GM19455 (cell line): ENCODE measurements at regions not wholly inside any gene's neighbourhood (a gene's known extent, or its start where the extent isn't known, plus 50 kb on each side); places are given as distances from the start of the nearest gene placed in this dataset.

Experiments
- ATAC-seq: cut with Tn5 transposase; IDR thresholded peaks from one replicate; pipeline ENCODE4 v1.9.1; 2021; ENCODE audit not compliant: unreplicated experiment

- no peak for ATAC-seq
Observed at GRCh38 chr4:146998157-146998556, 52.5 kb upstream of the TTC29 start.

DNA sequence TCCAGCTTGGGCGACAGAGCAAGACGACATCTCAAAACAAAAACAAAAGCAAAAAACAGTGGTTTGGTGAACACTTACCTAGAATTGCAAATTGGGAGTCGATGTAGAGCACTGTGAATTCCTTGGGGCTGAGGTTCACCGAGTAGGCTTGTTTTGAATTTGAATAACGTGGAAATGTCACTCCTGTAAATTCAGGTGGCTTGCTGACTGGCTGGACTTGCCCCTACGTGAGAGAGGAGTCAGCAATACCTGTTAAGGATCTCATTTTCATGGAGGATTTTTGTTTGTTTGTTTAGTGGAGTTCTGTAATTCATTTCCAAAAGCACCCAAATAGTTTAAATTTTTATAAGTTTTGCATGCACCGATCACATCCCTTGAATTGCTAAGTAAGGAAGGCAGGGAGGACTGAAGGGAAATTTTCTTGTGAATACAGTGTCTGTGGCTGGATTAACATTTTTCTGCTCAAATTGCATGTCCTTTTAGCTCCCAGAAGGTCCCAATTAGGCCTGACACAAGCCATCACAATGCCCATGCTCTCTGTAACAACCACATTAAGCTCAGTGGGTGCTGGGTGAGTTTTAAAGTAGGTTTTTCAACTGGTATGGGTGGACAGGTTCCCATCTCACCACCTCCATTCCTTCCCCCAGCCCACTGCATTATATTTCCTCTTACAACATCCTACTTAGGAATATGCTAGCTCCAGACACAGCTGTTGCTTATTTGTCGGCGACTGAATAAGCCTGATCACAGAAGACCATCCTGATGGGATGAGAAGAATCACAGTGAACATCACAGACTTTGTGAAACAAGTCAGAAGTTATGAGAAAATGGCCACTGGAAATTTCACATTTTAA, 58.5 kb upstream of the TTC29 start:
- ATAC-seq, result no peak

GRCh38 chr4:147006229-147006628, 60.6 kb upstream of the TTC29 start:
- ATAC-seq, result no peak

- no peak for ATAC-seq
Observed at GRCh38 chr4:147009875-147010274, 64.2 kb upstream of the TTC29 start.

DNA sequence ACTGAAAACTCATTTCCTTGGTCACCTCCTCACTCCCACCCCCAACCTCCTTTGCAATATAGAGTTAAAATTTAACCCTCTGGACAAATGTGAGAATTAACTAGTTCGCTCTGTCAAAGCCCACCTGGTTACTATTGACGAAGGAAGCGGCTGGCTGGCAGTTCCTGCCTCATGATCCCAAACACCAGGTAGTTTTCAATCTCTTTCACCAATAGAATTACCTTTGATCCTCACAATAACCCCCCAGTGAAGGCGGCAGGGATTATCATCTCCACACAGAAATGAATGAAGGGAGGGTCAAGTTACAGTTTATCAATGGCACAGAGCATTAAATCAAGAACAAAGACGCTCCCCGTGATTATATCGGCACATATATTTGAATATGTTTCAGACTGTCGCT, 65.7 kb upstream of the TTC29 start:
- no peak for ATAC-seq

DNA sequence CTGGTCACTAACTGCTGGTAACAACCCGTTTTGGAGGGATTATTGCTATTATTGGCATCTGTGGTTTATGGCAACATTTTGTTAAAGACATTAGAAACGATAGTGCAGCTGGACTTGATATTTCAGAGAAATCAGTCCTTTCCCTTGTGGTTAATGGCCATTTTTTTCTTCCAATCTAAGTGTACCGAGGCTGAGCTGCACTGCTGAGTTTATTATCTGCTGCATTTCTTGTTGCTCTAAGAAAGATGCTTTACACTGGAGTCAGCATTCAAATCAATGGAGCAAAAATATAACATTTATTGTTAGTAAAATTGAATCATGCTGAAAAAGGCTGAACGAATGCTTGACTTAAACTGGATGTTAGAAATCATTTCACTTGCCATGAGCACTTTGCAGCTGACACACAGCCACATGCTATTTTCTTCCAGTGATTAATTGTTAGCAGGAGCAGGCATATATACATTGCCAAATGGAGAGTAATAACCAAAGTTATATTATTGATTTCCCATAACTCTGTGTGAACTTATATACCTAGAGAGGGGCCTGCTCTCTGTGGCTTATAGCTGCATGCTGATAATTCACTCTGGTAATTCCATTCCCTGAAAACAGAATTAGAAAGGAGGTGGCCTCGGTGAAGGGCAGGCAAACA, 66.5 kb upstream of the TTC29 start:
- no peak for ATAC-seq

DNA sequence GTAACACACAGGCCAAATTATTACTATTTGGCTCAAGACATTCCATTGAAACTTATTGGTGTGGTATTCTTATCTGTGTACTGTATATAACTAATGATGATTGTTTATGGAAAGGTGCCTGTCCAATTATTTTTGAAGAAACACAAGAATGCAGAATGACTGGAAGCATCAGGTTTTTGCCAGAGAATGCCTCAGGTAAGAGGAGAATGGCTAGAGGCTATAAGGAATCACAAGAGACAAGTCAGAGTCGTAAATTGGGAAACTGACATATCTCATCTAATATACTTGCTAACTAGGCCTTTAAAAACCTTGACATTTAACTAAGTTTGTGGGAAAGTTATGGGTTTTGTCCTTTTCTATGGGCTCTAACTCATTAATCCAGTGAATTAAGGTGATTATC, 69.3 kb upstream of the TTC29 start:
- no peak for ATAC-seq

DNA sequence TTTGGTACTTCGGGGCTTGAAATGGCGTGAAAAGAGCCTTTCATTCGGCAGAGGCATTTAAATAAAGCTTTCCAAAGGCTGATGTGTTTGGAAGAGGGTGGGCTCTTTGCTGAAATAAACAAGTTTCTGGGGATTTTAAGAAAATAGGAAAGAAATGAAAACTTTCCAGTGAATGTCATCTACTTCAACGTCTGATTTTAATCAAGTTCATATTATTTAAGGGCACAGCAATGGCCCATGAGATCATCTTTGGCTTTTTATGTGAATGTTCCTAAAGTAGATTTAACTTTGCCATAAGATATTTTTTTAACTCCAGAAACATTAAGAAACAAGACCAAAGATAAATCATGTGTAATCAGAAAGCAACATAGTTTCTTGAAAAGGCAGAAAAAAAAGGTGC, 69.8 kb upstream of the TTC29 start:
- no peak for ATAC-seq

- ATAC-seq, result no peak
Observed at GRCh38 chr4:147017081-147017480, 71.4 kb upstream of the TTC29 start.

DNA sequence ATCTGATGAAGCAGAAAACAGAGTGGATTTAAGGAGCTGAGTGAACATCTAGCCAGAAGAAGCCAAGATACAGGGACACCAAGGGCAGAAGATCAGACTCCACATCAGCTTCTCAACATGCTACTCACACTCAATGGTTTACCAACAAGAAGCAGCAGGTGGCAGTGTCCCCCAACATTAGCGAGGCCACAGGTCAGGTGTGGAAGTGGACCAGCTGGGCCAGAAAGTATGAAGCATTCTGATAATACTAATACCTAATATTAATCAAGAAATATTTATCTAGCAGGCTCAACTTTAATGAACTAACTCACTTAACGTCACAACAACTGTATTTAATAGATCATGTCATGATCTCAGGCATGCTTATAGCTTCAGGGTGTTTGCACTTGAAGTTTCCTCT, 73.4 kb upstream of the TTC29 start:
- ATAC-seq, result peak; percentile 81

GRCh38 chr4:147020456-147020855, 74.8 kb upstream of the TTC29 start:
- no peak for ATAC-seq

GRCh38 chr4:147025042-147025441, 79.4 kb upstream of the TTC29 start:
- no peak for ATAC-seq

DNA sequence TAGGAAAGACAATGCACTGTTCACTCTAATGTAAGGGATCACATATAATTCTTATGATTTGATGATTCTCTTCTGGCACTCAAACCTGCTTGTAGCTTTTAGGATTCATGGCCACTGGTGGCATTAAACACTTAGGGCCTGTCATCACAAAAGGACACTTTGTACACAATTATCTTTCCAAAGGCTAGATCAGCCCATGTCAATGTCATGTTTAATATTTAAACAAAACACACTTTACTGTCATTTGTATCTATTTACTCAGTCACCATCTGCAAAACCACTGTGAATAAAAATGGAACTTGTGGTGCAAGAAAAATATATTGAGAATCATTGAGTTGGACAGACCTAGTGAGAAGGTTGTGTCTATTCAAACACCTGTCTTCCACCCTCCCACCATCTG, 83.6 kb upstream of the TTC29 start:
- no peak for ATAC-seq

GRCh38 chr4:147034372-147034771, 88.7 kb upstream of the TTC29 start:
- ATAC-seq, result no peak

GRCh38 chr4:147037069-147037468, 91.4 kb upstream of the TTC29 start:
- ATAC-seq, result no peak

GRCh38 chr4:147039976-147040575, 94.4 kb upstream of the TTC29 start:
- no peak for ATAC-seq

DNA sequence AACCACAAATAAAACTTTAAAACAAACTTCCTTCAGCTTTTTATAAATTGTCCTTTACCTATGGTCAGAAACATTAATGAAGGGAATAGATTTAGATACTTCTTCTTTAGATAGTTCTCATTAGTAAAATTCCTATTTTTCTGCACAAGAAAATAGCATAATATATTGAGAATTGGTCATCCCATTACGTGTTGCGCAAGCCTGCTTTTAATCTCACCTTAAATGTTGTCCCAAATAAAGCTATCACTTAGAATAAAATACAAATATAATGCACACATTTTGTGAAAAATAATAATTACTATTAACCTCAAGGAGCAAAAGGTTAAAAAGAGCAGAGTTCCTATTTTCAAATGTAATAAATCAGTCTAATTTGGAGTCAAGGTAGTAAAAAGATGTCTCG, 95.2 kb upstream of the TTC29 start:
- no peak for ATAC-seq

GRCh38 chr4:147041376-147041775, 95.7 kb upstream of the TTC29 start:
- ATAC-seq, result no peak

DNA sequence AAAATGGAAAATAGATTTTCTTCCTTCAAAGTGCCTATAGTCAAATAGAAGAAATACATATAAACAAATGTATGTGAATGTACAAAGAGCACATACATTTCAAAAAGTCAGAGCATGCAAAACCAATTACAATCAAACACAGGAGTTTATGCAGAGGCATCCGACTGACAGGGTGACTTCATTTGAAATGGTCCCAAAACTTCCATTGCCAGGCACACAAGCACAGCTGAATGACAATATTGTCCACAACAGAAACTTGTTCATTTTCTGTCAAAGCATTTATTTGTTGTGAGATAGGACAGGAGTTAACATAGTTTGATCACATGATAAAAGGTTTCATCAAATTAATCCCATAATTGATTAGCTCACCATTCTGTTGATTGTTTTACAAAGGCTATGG, 96.4 kb upstream of the TTC29 start:
- no peak for ATAC-seq

DNA sequence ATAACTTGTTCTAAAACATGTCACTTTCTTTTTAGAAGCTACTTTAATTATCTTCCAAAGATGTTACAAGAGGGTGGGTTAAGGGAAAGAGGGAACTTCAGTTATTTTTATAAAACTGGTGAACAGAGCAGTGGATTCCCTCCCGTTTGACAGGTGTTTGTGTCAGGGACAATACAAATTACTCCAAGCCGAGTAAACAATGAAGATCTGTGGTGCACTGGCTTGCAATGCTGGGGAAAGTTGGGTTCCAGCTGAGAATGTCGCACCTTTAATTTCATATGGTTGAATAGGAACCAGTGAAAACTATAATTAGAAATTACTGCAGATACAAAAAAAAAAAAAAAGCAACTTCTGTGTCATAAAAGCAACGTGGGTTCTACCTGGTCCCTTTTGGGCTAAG, 98.6 kb upstream of the TTC29 start:
- ATAC-seq, result no peak

- ATAC-seq, result no peak
Observed at GRCh38 chr4:147049946-147050345, 104.3 kb upstream of the TTC29 start.

DNA sequence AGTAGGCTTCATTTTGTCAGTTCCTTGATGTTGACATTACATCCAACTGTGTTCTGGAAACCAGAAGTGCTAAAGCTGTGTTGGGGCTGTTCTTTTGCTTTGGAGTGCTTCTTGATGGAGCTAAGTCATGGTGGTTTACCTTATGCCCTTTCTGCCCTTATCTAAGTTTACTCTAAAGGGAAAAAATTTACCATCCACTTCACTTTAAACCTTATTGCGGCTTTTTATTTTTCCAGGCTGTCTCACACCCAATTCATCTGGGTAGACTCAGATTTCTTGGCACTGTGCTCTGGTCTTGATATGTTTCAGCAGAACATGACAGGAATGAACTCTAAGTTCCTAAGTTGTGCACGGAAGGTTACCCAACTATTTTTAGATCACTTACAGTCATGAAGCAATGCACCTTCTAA, 104.7 kb upstream of the TTC29 start:
- no peak for ATAC-seq
